Breast epithelium (tissue), 3 donors: ENCODE measurements at regions not wholly inside any gene's neighbourhood (a gene's known extent, or its start where the extent isn't known, plus 50 kb on each side); places are given as distances from the start of the nearest gene placed in this dataset.

ENCODE experiments used
- POLR2A ChIP-seq: fragments of 450-650 bp; IDR thresholded peaks from one replicate; pipeline ENCODE4 v1.6.1; 2016; ENCODE audit warnings: antibody characterized with exemption, mild to moderate bottlenecking, moderate library complexity
- POLR2AphosphoS5 ChIP-seq, 3 donors: sonication (generic); formaldehyde crosslinking; IDR thresholded peaks; one replicate each; pipeline ENCODE4 v1.6.1; 2017; ENCODE audit warnings: antibody characterized with exemption in 3 of 3
- TF ChIP-seq, protein P1 (sequence below), 3 donors: fragments of 450-650 bp; IDR thresholded peaks; one replicate each; pipeline ENCODE4 v1.5.1; 2016 to 2017; ENCODE audit warnings: antibody characterized with exemption in 3 of 3, mild to moderate bottlenecking in 3 of 3, moderate library complexity in 3 of 3

DNA sequence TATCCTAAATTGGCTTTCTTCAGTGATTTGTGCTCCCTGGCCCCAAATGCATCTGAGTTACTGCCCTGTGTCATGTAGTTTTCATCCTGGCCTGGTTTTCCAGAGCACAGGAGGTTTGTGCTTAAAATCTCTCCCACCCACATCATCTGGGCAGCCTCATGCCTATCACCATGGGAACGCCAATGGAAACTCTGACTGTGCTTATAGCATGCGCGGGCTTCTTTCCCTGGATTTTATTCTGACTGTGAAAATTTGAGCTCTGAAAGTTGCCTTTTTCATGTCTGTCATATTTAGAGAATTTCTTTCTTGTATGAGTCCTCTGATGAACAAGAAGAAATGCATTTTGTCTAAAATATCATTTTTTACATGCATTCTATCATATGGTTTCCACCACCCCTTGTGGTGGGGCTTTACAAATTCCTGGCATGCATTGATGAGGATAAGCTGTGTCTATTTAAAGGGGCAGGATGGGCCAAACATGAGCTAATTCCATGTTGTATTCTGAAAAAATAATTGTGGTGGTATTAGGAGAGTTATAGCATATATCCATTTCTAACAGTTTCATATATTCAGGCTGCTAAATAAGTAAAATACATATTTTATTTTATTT is 55.1 kb downstream of the IRAG1 start:
- TF ChIP-seq POLR2A (no peak), POLR2AphosphoS5 (IDR thresholded peaks at IDR 0.05) (peak in 1 of 3 donors; percentile 63)
- TF ChIP-seq, protein P1, sequence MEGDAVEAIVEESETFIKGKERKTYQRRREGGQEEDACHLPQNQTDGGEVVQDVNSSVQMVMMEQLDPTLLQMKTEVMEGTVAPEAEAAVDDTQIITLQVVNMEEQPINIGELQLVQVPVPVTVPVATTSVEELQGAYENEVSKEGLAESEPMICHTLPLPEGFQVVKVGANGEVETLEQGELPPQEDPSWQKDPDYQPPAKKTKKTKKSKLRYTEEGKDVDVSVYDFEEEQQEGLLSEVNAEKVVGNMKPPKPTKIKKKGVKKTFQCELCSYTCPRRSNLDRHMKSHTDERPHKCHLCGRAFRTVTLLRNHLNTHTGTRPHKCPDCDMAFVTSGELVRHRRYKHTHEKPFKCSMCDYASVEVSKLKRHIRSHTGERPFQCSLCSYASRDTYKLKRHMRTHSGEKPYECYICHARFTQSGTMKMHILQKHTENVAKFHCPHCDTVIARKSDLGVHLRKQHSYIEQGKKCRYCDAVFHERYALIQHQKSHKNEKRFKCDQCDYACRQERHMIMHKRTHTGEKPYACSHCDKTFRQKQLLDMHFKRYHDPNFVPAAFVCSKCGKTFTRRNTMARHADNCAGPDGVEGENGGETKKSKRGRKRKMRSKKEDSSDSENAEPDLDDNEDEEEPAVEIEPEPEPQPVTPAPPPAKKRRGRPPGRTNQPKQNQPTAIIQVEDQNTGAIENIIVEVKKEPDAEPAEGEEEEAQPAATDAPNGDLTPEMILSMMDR (IDR thresholded peaks at IDR 0.05): no peak
